AG04450 (cell line): ENCODE measurements at regions not wholly inside any gene's neighbourhood (a gene's known extent, or its start where the extent isn't known, plus 50 kb on each side); places are given as distances from the start of the nearest gene placed in this dataset.

ENCODE experiments used
- CTCF ChIA-PET: fragments of 300-600, 350-600 bp; formaldehyde crosslinking; extraction: SDS; loops from one replicate; lab custom pipeline; 2022; ENCODE audit warnings: antibody characterized with exemption, inconsistent platforms; lab: Charles Lee
- POLR2A ChIA-PET: fragments of 350-600 bp; formaldehyde crosslinking; extraction: SDS; loops from one replicate; lab custom pipeline; 2021; ENCODE audit warnings: antibody characterized with exemption, inconsistent platforms; lab: Yijun Ruan, JAX
- DNase-seq: peaks from one replicate; pipeline ENCODE4 v3.0.0-alpha.2; 2011; ENCODE audit warnings: low read depth, low spot score
- H3K27ac ChIP-seq: one replicate; pipeline ENCODE4 v1.5.1; 2012; ENCODE audit warnings: low read depth, low read length, control low read depth
- H3K27me3 ChIP-seq: one replicate; pipeline ENCODE4 v1.6.0; 2012; ENCODE audit warnings: low read length; ENCODE audit not compliant: control insufficient read depth, insufficient read depth
- H3K4me3 ChIP-seq: 2 replicates; pipeline ENCODE4 v1.5.1; 2011; ENCODE audit warnings: mild to moderate bottlenecking, low read depth, low read length, control low read depth
- H3K9me3 ChIP-seq: 2 replicates; pipeline ENCODE4 v1.5.1; 2012; ENCODE audit warnings: low read length; ENCODE audit not compliant: control insufficient read depth, insufficient read depth
- TF ChIP-seq, protein P1 (sequence below): IDR thresholded peaks from 2 replicates; pipeline ENCODE4 v1.5.1; 2011; ENCODE audit warnings: low read depth, low read length, control low read depth, inconsistent platforms

DNA sequence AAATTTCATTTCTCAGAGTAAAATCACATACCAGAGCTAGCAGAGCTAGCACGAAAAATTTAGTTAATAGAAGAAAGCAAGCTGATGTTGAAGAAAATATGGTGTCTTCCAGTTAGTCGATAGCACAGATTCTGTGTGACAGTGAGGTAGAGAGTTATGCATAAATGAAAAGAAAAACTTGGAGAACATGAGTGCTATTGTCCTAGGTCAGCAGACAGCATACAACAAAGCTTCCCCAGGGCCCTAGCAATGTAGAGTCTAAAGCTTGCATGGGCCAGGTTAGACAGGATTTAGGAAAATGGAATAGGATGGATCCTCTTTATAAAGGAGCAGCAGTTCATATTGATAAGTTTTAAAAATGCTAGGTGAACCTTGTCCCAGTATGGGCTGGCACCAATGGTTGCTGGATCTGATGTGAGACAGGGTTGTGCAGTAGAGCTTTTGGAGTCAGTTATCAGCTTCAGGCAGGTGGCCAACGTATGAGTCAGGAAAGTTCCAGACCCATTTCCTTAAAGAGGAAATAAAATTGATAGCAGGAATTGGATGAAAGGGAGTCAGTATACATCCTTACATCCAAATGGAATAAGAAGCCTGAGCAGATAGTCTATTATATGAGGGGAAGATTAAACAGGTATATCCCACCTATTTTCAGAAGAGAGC, 277.2 kb downstream of the FRK start:
- H3K27me3 ChIP-seq, result no peaks in the 10 kb centered on the region
- TF ChIP-seq, protein P1, sequence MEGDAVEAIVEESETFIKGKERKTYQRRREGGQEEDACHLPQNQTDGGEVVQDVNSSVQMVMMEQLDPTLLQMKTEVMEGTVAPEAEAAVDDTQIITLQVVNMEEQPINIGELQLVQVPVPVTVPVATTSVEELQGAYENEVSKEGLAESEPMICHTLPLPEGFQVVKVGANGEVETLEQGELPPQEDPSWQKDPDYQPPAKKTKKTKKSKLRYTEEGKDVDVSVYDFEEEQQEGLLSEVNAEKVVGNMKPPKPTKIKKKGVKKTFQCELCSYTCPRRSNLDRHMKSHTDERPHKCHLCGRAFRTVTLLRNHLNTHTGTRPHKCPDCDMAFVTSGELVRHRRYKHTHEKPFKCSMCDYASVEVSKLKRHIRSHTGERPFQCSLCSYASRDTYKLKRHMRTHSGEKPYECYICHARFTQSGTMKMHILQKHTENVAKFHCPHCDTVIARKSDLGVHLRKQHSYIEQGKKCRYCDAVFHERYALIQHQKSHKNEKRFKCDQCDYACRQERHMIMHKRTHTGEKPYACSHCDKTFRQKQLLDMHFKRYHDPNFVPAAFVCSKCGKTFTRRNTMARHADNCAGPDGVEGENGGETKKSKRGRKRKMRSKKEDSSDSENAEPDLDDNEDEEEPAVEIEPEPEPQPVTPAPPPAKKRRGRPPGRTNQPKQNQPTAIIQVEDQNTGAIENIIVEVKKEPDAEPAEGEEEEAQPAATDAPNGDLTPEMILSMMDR, result no peak
- no peak for DNase-seq
- no peak overlapping the region for H3K4me3 ChIP-seq
- H3K27ac ChIP-seq, result no peak overlapping the region
- CTCF ChIA-PET, result interaction anchor here (1.2 kb wide), 1 partner anchor 10 kb away, joined by 3 read pairs; no protein-coding TSS in a partner anchor
- POLR2A ChIA-PET, result no interaction called here
- H3K9me3 ChIP-seq, result no peaks in the 10 kb centered on the region

DNA sequence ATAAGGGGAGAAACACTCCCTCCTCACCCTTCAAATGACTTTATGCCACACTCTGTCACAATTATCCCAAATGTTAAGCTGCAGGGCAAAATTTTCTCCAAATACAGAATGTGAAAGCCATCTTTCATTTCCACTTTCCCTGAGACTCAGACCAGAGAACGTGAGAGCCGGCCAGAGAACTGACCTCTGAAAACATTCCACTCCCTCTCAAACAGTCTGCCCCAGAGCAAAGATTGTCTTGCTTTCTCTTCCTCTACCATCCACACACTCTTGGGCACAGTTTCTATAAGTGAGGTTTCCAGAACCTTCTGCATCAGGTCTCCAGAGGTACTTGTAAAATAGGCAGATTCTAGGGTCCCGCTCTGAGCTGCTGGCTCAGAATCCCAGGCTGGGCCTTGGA, 278.1 kb downstream of the FRK start:
- no peak overlapping the region for H3K27ac ChIP-seq
- CTCF ChIA-PET, result no interaction called here
- POLR2A ChIA-PET, result no interaction called here
- H3K9me3 ChIP-seq, result no peaks in the 10 kb centered on the region
- TF ChIP-seq, protein P1, result no peak
- H3K27me3 ChIP-seq, result no peaks in the 10 kb centered on the region
- H3K4me3 ChIP-seq, result no peak overlapping the region
- DNase-seq, result no peak

DNA sequence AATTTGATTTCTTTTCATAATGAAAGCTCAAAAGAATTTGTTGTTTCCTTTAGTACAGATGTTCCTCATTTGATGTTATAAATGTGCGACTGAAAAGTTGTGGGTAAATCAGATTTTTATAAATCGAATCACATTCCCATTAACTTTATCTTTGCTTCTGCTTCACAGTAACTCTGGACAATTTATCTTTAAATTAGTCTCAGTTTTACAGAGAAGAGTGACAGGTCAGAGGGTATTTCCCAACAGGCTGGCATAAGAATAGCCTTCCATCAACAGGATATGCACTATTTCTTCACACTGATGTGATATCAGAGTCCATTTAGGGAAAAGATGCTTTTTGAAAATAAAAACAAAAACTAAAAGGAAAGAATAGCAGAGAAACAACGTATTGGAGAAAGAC, 286.9 kb downstream of the FRK start:
- POLR2A ChIA-PET, result no interaction called here
- Histone ChIP-seq H3K9me3 (0 out of 2 replicates have a peak, but pooled peaks cover 2% of the 10 kb centered on the region), H3K27ac (no peak overlapping the region), H3K27me3 (no peaks in the 10 kb centered on the region), H3K4me3 (no peak overlapping the region)
- CTCF ChIA-PET, result interaction anchor here (1.4 kb wide), 1 partner anchor 10 kb away, joined by 3 read pairs; no protein-coding TSS in a partner anchor
- DNase-seq, result no peak
- TF ChIP-seq, protein P1, result no peak

DNA sequence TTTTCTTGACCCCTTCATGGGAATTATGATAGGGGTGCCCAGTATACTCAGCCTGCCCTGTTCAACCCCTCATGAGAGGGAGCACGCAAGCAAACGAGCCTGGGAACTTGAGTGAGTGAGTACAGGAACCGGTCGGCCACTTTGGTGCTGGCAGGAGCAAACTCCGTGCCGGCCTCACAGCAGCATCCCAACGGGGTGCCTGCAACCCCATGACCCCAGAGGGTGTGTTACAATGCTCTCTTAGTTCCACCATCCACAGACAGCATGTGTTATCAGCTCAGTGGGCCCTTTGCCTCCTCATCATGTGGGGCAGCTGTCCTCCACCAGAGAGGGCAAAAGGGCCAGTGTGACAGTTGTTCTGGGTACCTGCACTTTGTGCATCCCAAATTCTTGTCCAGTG, 289.8 kb downstream of the FRK start:
- Histone ChIP-seq H3K9me3 (0 out of 2 replicates have a peak, but pooled peaks cover 2% of the 10 kb centered on the region), H3K4me3 (no peak overlapping the region), H3K27me3 (no peaks in the 10 kb centered on the region), H3K27ac (no peak overlapping the region)
- ChIA-PET POLR2A (no interaction called here), CTCF (no interaction called here)
- DNase-seq, result no peak
- TF ChIP-seq, protein P1, result no peak

- no peak overlapping the region for H3K4me3 ChIP-seq
- 0 out of 2 replicates have a peak, but pooled peaks cover 2% of the 10 kb centered on the region for H3K9me3 ChIP-seq
- DNase-seq, result no peak
- H3K27ac ChIP-seq, result no peak overlapping the region
- ChIA-PET CTCF (no interaction called here), POLR2A (no interaction called here)
- no peaks in the 10 kb centered on the region for H3K27me3 ChIP-seq
- TF ChIP-seq, protein P1, result no peak
Measured at GRCh38 chr6:115768500-115768899, 292.2 kb downstream of the FRK start.
